Nucleus accumbens (tissue), 56 donors: ENCODE measurements at regions not wholly inside any gene's neighbourhood (a gene's known extent, or its start where the extent isn't known, plus 50 kb on each side); places are given as distances from the start of the nearest gene placed in this dataset.
"Not testable (repeated sequence)": the region's sequence is repeated elsewhere in the genome, so short reads cannot be mapped to it uniquely, and the experiment has no call there.

Source experiments
- DNase-seq, 56 donors: peaks; one replicate each; lab custom pipeline; 2025; lab: John Stamatoyannopoulos, UW

- no peak for DNase-seq
These were observed 52.3 kb upstream of the FAT4 start for GRCh38 chr4:125262502-125262901.

- no peak for DNase-seq
These were observed 52.7 kb upstream of the FAT4 start for GRCh38 chr4:125262079-125262478.

- DNase-seq, result no peak
These were observed 60.6 kb upstream of the FAT4 start for GRCh38 chr4:125254106-125254505.

- no peak for DNase-seq
These were observed 69.8 kb upstream of the FAT4 start for GRCh38 chr4:125244848-125245450.

- DNase-seq, result no peak
These were observed 70.9 kb upstream of the FAT4 start for GRCh38 chr4:125243789-125244397.

- peak in 17 of 56 donors; percentile 1 to 28 (median 6) for DNase-seq
These were observed 78.8 kb upstream of the FAT4 start for GRCh38 chr4:125235971-125236370.

- no peak for DNase-seq
These were observed 83.1 kb upstream of the FAT4 start for GRCh38 chr4:125231661-125232060.

- no peak for DNase-seq
These were observed 85.1 kb upstream of the FAT4 start for GRCh38 chr4:125229596-125230058.

GRCh38 chr4:125225806-125226205 is 88.9 kb upstream of the FAT4 start:
- no peak for DNase-seq

GRCh38 chr4:125200556-125200955 is 114.2 kb upstream of the FAT4 start:
- DNase-seq, result no peak

- DNase-seq, result no peak
These were observed 115.8 kb upstream of the FAT4 start for GRCh38 chr4:125198916-125199315.

- DNase-seq, result not testable (repeated sequence)
These were observed 122.8 kb upstream of the FAT4 start for GRCh38 chr4:125191874-125192459.

- DNase-seq, result no peak
These were observed 123.5 kb upstream of the FAT4 start for GRCh38 chr4:125191232-125191631.

- DNase-seq, result peak in 1 of 56 donors; percentile 3
These were observed 127.3 kb upstream of the FAT4 start for GRCh38 chr4:125187226-125188176.

- no peak for DNase-seq
These were observed 130.6 kb upstream of the FAT4 start for GRCh38 chr4:125184116-125184515.

- no peak for DNase-seq
These were observed 133.0 kb upstream of the FAT4 start for GRCh38 chr4:125181804-125182203.

GRCh38 chr4:125179727-125180126 is 135.0 kb upstream of the FAT4 start:
- no peak for DNase-seq

GRCh38 chr4:125169192-125169591 is 145.6 kb upstream of the FAT4 start:
- DNase-seq, result no peak

- no peak for DNase-seq
These were observed 146.2 kb upstream of the FAT4 start for GRCh38 chr4:125168531-125168930.

GRCh38 chr4:125166012-125166411 is 148.7 kb upstream of the FAT4 start:
- DNase-seq, result not testable (repeated sequence)

GRCh38 chr4:125159001-125159400 is 155.8 kb upstream of the FAT4 start:
- no peak for DNase-seq
